ENCODE measurements at regions not wholly inside any gene's neighbourhood (a gene's known extent, or its start where the extent isn't known, plus 50 kb on each side); places are given as distances from the start of the nearest gene placed in this dataset.

- Histone ChIP-seq H3K9me3 (ENCODE audit: control insufficient read depth, insufficient read depth, low read length) (no peaks in the 10 kb centered on the region), H3K4me1 (ENCODE audit: control insufficient read depth, low read length) (peaks cover 25% of the 10 kb centered on the region), H3K4me3 (ENCODE audit: low read length) (no peak overlapping the region), H3F3A (ENCODE audit: control insufficient read depth, insufficient read depth) (no peaks in the 10 kb centered on the region), H3K9me2 (replicated peaks; ENCODE audit: control insufficient read depth, low read length) (no peaks in the 10 kb centered on the region), H3K4me2 (ENCODE audit: low read length) (no peak overlapping the region), H3K79me2 (ENCODE audit: control insufficient read depth, low read length) (no peaks in the 10 kb centered on the region), H3K27me3 (ENCODE audit: control insufficient read depth, low read length) (0 out of 2 replicates have a peak, but pooled peaks cover 3% of the 10 kb centered on the region), H3K27ac (ENCODE audit: low read depth, low read length) (no peak overlapping the region), H3K36me3 (ENCODE audit: control insufficient read depth, low read length) (no peaks in the 10 kb centered on the region), H4K20me1 (ENCODE audit: control insufficient read depth, insufficient read depth, low read depth, low read length) (no peaks in the 10 kb centered on the region)
- TF ChIP-seq EZH2phosphoT487 (IDR thresholded peaks at IDR 0.05; ENCODE audit: borderline replicate concordance, low read length), result no peak
- no peak for TF ChIP-seq CTCF (IDR thresholded peaks at IDR 0.05; ENCODE audit: low read depth, low read length, poor library complexity, severe bottlenecking)
These were observed 140.0 kb upstream of the UBE2E1 start for GRCh38 chr3:23665741-23666140.

GRCh38 chr3:23666818-23667217 is 138.9 kb upstream of the UBE2E1 start:
- no peaks in the 10 kb centered on the region for H3K9me3 ChIP-seq (ENCODE audit: control insufficient read depth, insufficient read depth, low read length)
- no peaks in the 10 kb centered on the region for H4K20me1 ChIP-seq (ENCODE audit: control insufficient read depth, insufficient read depth, low read depth, low read length)
- H3K4me2 ChIP-seq (ENCODE audit: low read length), result no peak overlapping the region
- TF ChIP-seq CTCF (IDR thresholded peaks at IDR 0.05; ENCODE audit: low read depth, low read length, poor library complexity, severe bottlenecking), result no peak
- no peak for TF ChIP-seq EZH2phosphoT487 (IDR thresholded peaks at IDR 0.05; ENCODE audit: borderline replicate concordance, low read length)
- 0 out of 2 replicates have a peak, but pooled peaks cover 3% of the 10 kb centered on the region for H3K27me3 ChIP-seq (ENCODE audit: control insufficient read depth, low read length)
- H3K27ac ChIP-seq (ENCODE audit: low read depth, low read length), result no peak overlapping the region
- H3K36me3 ChIP-seq (ENCODE audit: control insufficient read depth, low read length), result no peaks in the 10 kb centered on the region
- H3F3A ChIP-seq (ENCODE audit: control insufficient read depth, insufficient read depth), result no peaks in the 10 kb centered on the region
- H3K4me1 ChIP-seq (ENCODE audit: control insufficient read depth, low read length), result peaks cover 17% of the 10 kb centered on the region
- H3K79me2 ChIP-seq (ENCODE audit: control insufficient read depth, low read length), result no peaks in the 10 kb centered on the region
- no peak overlapping the region for H3K4me3 ChIP-seq (ENCODE audit: low read length)
- no peaks in the 10 kb centered on the region for H3K9me2 ChIP-seq (replicated peaks; ENCODE audit: control insufficient read depth, low read length)

GRCh38 chr3:23667536-23668429 is 138.0 kb upstream of the UBE2E1 start:
- Histone ChIP-seq H3K9me3 (ENCODE audit: control insufficient read depth, insufficient read depth, low read length) (no peaks in the 10 kb centered on the region), H3F3A (ENCODE audit: control insufficient read depth, insufficient read depth) (no peaks in the 10 kb centered on the region), H3K27ac (ENCODE audit: low read depth, low read length) (no peak overlapping the region), H3K27me3 (ENCODE audit: control insufficient read depth, low read length) (0 out of 2 replicates have a peak, but pooled peaks cover 3% of the 10 kb centered on the region), H4K20me1 (ENCODE audit: control insufficient read depth, insufficient read depth, low read depth, low read length) (no peaks in the 10 kb centered on the region), H3K9me2 (replicated peaks; ENCODE audit: control insufficient read depth, low read length) (no peaks in the 10 kb centered on the region), H3K4me3 (ENCODE audit: low read length) (no peak overlapping the region), H3K36me3 (ENCODE audit: control insufficient read depth, low read length) (no peaks in the 10 kb centered on the region), H3K4me2 (ENCODE audit: low read length) (no peak overlapping the region), H3K4me1 (ENCODE audit: control insufficient read depth, low read length) (peaks cover 9% of the 10 kb centered on the region), H3K79me2 (ENCODE audit: control insufficient read depth, low read length) (no peaks in the 10 kb centered on the region)
- no peak for TF ChIP-seq EZH2phosphoT487 (IDR thresholded peaks at IDR 0.05; ENCODE audit: borderline replicate concordance, low read length)
- TF ChIP-seq CTCF (IDR thresholded peaks at IDR 0.05; ENCODE audit: low read depth, low read length, poor library complexity, severe bottlenecking), result no peak
